Skeletal muscle tissue (tissue), 3 donors: ENCODE measurements at regions not wholly inside any gene's neighbourhood (a gene's known extent, or its start where the extent isn't known, plus 50 kb on each side); places are given as distances from the start of the nearest gene placed in this dataset.

Experiments used
- H3K27ac ChIP-seq: one replicate; pipeline ENCODE4 v1.7.0; 2013; ENCODE audit warnings: mild to moderate bottlenecking, low read depth, low read length, inconsistent platforms
- H3K27me3 ChIP-seq, 3 donors: one replicate each; pipeline ENCODE4 v1.7.0; 2013; ENCODE audit warnings: low read length in 3 of 3; ENCODE audit not compliant: control insufficient read depth in 3 of 3, insufficient read depth in 3 of 3
- H3K36me3 ChIP-seq, 3 donors: one replicate each; pipeline ENCODE4 v1.7.0; 2013; ENCODE audit warnings: low read length in 3 of 3; ENCODE audit not compliant: control insufficient read depth in 3 of 3, insufficient read depth in 3 of 3
- H3K4me1 ChIP-seq, 3 donors: one replicate each; pipeline ENCODE4 v1.7.0; 2013; ENCODE audit warnings: low read length in 3 of 3, mild to moderate bottlenecking in 3 of 3; ENCODE audit not compliant: control insufficient read depth in 3 of 3, insufficient read depth in 3 of 3
- H3K4me3 ChIP-seq, 3 donors: one replicate each; pipeline ENCODE4 v1.7.0; 2013; ENCODE audit warnings: low read length in 3 of 3
- H3K9ac ChIP-seq, 3 donors: one replicate each; pipeline ENCODE4 v1.7.0; 2013; ENCODE audit warnings: low read length in 3 of 3, mild to moderate bottlenecking in 3 of 3, moderate library complexity in 2 of 3, low read depth in 1 of 3
- H3K9me3 ChIP-seq, 3 donors: one replicate each; pipeline ENCODE4 v1.7.0; 2013; ENCODE audit warnings: low read length in 3 of 3; ENCODE audit not compliant: control insufficient read depth in 3 of 3
- donor health status: Osteomylitis.

- no peak overlapping the region for H3K27ac ChIP-seq
- H3K9ac ChIP-seq = no peak overlapping the region
- H3K27me3 ChIP-seq = peaks cover 0 to 4% (median 0%) of the 10 kb centered on the region in 3 donors
- H3K36me3 ChIP-seq = no peaks in the 10 kb centered on the region
- H3K9me3 ChIP-seq = no peaks in the 10 kb centered on the region
- H3K4me3 ChIP-seq = no peak overlapping the region
- H3K4me1 ChIP-seq = no peaks in the 10 kb centered on the region
Measured at GRCh38 chr7:121576148-121576917, 180.2 kb upstream of the FAM3C start.

- Histone ChIP-seq H3K4me1 (no peaks in the 10 kb centered on the region), H3K27me3 (peaks cover 0 to 4% (median 0%) of the 10 kb centered on the region in 3 donors), H3K9me3 (no peaks in the 10 kb centered on the region), H3K27ac (no peak overlapping the region), H3K4me3 (no peak overlapping the region), H3K36me3 (no peaks in the 10 kb centered on the region), H3K9ac (no peak overlapping the region)
Measured at GRCh38 chr7:121575194-121575765, 179.2 kb upstream of the FAM3C start.

GRCh38 chr7:121574109-121574508, 178.0 kb upstream of the FAM3C start:
- Histone ChIP-seq H3K36me3 (no peaks in the 10 kb centered on the region), H3K4me3 (no peak overlapping the region), H3K4me1 (no peaks in the 10 kb centered on the region), H3K9ac (no peak overlapping the region), H3K9me3 (no peaks in the 10 kb centered on the region), H3K27me3 (peaks cover 0 to 4% (median 0%) of the 10 kb centered on the region in 3 donors), H3K27ac (no peak overlapping the region)

- Histone ChIP-seq H3K27me3 (peaks cover 0 to 4% (median 0%) of the 10 kb centered on the region in 3 donors), H3K4me1 (no peaks in the 10 kb centered on the region), H3K27ac (no peak overlapping the region), H3K9me3 (no peaks in the 10 kb centered on the region), H3K9ac (no peak overlapping the region), H3K36me3 (no peaks in the 10 kb centered on the region), H3K4me3 (no peak overlapping the region)
Measured at GRCh38 chr7:121572615-121573014, 176.5 kb upstream of the FAM3C start.

GRCh38 chr7:121570365-121570764, 174.3 kb upstream of the FAM3C start:
- no peak overlapping the region for H3K27ac ChIP-seq
- no peak overlapping the region for H3K9ac ChIP-seq
- H3K9me3 ChIP-seq = no peaks in the 10 kb centered on the region
- no peak overlapping the region for H3K4me3 ChIP-seq
- H3K4me1 ChIP-seq = no peaks in the 10 kb centered on the region
- H3K36me3 ChIP-seq = no peaks in the 10 kb centered on the region
- H3K27me3 ChIP-seq = no peaks in the 10 kb centered on the region

GRCh38 chr7:121563177-121563576, 167.1 kb upstream of the FAM3C start:
- Histone ChIP-seq H3K9me3 (no peaks in the 10 kb centered on the region), H3K27ac (no peak overlapping the region), H3K9ac (no peak overlapping the region), H3K4me3 (no peak overlapping the region), H3K36me3 (no peaks in the 10 kb centered on the region), H3K4me1 (no peaks in the 10 kb centered on the region), H3K27me3 (no peaks in the 10 kb centered on the region)

- Histone ChIP-seq H3K36me3 (no peaks in the 10 kb centered on the region), H3K4me3 (no peak overlapping the region), H3K27ac (no peak overlapping the region), H3K27me3 (no peaks in the 10 kb centered on the region), H3K9ac (no peak overlapping the region), H3K9me3 (no peaks in the 10 kb centered on the region), H3K4me1 (no peaks in the 10 kb centered on the region)
Measured at GRCh38 chr7:121562259-121562658, 166.2 kb upstream of the FAM3C start.

GRCh38 chr7:121561717-121562116, 165.6 kb upstream of the FAM3C start:
- no peaks in the 10 kb centered on the region for H3K27me3 ChIP-seq
- H3K4me1 ChIP-seq = no peaks in the 10 kb centered on the region
- no peaks in the 10 kb centered on the region for H3K9me3 ChIP-seq
- H3K9ac ChIP-seq = no peak overlapping the region
- no peaks in the 10 kb centered on the region for H3K36me3 ChIP-seq
- H3K27ac ChIP-seq = no peak overlapping the region
- H3K4me3 ChIP-seq = no peak overlapping the region

- Histone ChIP-seq H3K36me3 (no peaks in the 10 kb centered on the region), H3K27ac (no peak overlapping the region), H3K4me1 (no peaks in the 10 kb centered on the region), H3K4me3 (no peak overlapping the region), H3K27me3 (no peaks in the 10 kb centered on the region), H3K9me3 (no peaks in the 10 kb centered on the region), H3K9ac (no peak overlapping the region)
Measured at GRCh38 chr7:121560267-121560990, 164.3 kb upstream of the FAM3C start.

GRCh38 chr7:121558288-121558687, 162.2 kb upstream of the FAM3C start:
- no peaks in the 10 kb centered on the region for H3K9me3 ChIP-seq
- H3K36me3 ChIP-seq = no peaks in the 10 kb centered on the region
- H3K4me3 ChIP-seq = no peak overlapping the region
- H3K27ac ChIP-seq = no peak overlapping the region
- no peaks in the 10 kb centered on the region for H3K4me1 ChIP-seq
- no peaks in the 10 kb centered on the region for H3K27me3 ChIP-seq
- H3K9ac ChIP-seq = no peak overlapping the region
